DND-41 (cell line): ENCODE measurements at regions not wholly inside any gene's neighbourhood (a gene's known extent, or its start where the extent isn't known, plus 50 kb on each side); places are given as distances from the start of the nearest gene placed in this dataset.

Source experiments
- EZH2 ChIP-seq: IDR thresholded peaks from 3 replicates; pipeline ENCODE4 v1.6.1; 2012; ENCODE audit warnings: borderline replicate concordance, low read depth, mild to moderate bottlenecking, moderate library complexity, low read length, inconsistent platforms; ENCODE audit not compliant: severe bottlenecking
- TF ChIP-seq, protein P1 (sequence below): IDR thresholded peaks from 2 replicates; pipeline ENCODE4 v1.5.1; 2012; ENCODE audit warnings: borderline replicate concordance, low read length, moderate library complexity, mild to moderate bottlenecking; ENCODE audit not compliant: poor library complexity, severe bottlenecking; ENCODE audit errors: extremely low read depth

DNA sequence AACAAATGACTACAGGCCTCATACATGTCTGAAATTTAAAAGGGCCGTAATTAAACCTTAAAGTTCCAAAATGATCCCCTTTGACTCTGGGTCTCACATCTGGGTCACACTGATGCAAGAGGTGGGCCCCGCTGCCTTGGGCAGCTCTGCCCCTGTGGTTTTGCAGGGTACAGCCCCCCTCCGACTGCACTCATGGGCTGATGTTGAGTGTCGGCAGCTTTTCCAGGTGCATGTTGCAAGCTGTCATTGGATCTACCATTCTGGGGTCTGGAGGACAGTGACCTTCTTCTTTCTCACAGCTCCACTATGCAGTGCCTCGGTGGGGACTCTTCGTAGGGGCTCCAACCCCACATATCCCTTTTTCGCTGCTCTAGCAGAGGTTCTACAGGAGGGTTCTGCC lies 1537.9 kb downstream of the PCDH18 start:
- TF ChIP-seq, protein P1, sequence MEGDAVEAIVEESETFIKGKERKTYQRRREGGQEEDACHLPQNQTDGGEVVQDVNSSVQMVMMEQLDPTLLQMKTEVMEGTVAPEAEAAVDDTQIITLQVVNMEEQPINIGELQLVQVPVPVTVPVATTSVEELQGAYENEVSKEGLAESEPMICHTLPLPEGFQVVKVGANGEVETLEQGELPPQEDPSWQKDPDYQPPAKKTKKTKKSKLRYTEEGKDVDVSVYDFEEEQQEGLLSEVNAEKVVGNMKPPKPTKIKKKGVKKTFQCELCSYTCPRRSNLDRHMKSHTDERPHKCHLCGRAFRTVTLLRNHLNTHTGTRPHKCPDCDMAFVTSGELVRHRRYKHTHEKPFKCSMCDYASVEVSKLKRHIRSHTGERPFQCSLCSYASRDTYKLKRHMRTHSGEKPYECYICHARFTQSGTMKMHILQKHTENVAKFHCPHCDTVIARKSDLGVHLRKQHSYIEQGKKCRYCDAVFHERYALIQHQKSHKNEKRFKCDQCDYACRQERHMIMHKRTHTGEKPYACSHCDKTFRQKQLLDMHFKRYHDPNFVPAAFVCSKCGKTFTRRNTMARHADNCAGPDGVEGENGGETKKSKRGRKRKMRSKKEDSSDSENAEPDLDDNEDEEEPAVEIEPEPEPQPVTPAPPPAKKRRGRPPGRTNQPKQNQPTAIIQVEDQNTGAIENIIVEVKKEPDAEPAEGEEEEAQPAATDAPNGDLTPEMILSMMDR, result no peak
- TF ChIP-seq EZH2, result no peak
